CD4-positive, alpha-beta T cell (primary cell): ENCODE measurements at regions not wholly inside any gene's neighbourhood (a gene's known extent, or its start where the extent isn't known, plus 50 kb on each side); places are given as distances from the start of the nearest gene placed in this dataset.

Experiments
- ATAC-seq: fragments of 200-7000 bp; cut with Tn5 transposase; one replicate; pipeline ENCODE4 v1.10.0; 2022; ENCODE audit warnings: mild to moderate bottlenecking; ENCODE audit not compliant: poor library complexity
- CTCF ChIA-PET: fragments of 350-600 bp; sonication (Branson Sonifier 250); formaldehyde crosslinking; loops from one replicate; lab custom pipeline; 2021; ENCODE audit warnings: antibody characterized with exemption, inconsistent platforms; lab: Charles Lee
- POLR2A ChIA-PET: fragments of 350-600 bp; sonication (Branson Sonifier 250); formaldehyde crosslinking; loops from one replicate; lab custom pipeline; 2021; ENCODE audit warnings: antibody characterized with exemption, inconsistent platforms; lab: Charles Lee
- DNase-seq, 14 experiments: peaks; one replicate each; pipeline ENCODE4 v3.0.0-alpha.2; 2013 to 2020; ENCODE audit warnings: mixed read lengths in 2 of 14
- H3K27ac ChIP-seq, 2 donors: one replicate each; pipeline versions ENCODE4 v1.5.1 to v1.7.0; 2013; ENCODE audit warnings: low read length in 2 of 2, low read depth in 1 of 2, mild to moderate bottlenecking in 1 of 2
- H3K27me3 ChIP-seq, 2 experiments: 1 replicate in 1 of 2; 2 replicates in 1 of 2; pipeline versions ENCODE4 v1.6.1 to v1.7.0; 2013; ENCODE audit warnings: low read length in 2 of 2, control low read depth in 1 of 2, mild to moderate bottlenecking in 1 of 2, moderate library complexity in 1 of 2; ENCODE audit not compliant: insufficient read depth in 2 of 2, control insufficient read depth in 1 of 2
- H3K36me3 ChIP-seq: one replicate; pipeline ENCODE4 v1.6.1; 2013; ENCODE audit warnings: low read length, control low read depth; ENCODE audit not compliant: insufficient read depth
- H3K4me1 ChIP-seq: one replicate; pipeline ENCODE4 v1.6.1; 2013; ENCODE audit warnings: low read length, control low read depth; ENCODE audit not compliant: insufficient read depth
- H3K4me3 ChIP-seq: one replicate; pipeline ENCODE4 v1.5.1; 2013; ENCODE audit warnings: mild to moderate bottlenecking, low read length, moderate library complexity
- H3K9me3 ChIP-seq, 2 experiments: 1 replicate in 1 of 2; 2 replicates in 1 of 2; pipeline versions ENCODE4 v1.6.1 to v1.7.0; 2013; ENCODE audit warnings: low read length in 2 of 2, mild to moderate bottlenecking in 2 of 2, control low read depth in 1 of 2, moderate library complexity in 1 of 2; ENCODE audit not compliant: control insufficient read depth in 1 of 2, insufficient read depth in 1 of 2
- H3K27ac Mint-ChIP-seq: one replicate; pipeline ENCODE4 v1.8.0; 2020; ENCODE audit warnings: mixed read lengths
- H3K27me3 Mint-ChIP-seq: one replicate; pipeline ENCODE4 v1.8.0; 2021; ENCODE audit warnings: mixed read lengths
- H3K36me3 Mint-ChIP-seq: one replicate; pipeline ENCODE4 v1.8.0; 2021; ENCODE audit warnings: low read depth, mixed read lengths
- H3K4me1 Mint-ChIP-seq: one replicate; pipeline ENCODE4 v1.8.0; 2021; ENCODE audit warnings: low read depth, mixed read lengths
- H3K4me3 Mint-ChIP-seq: one replicate; pipeline ENCODE4 v1.8.0; 2020; ENCODE audit warnings: mild to moderate bottlenecking, mixed read lengths
- H3K9me3 Mint-ChIP-seq: one replicate; pipeline ENCODE4 v1.8.0; 2020; ENCODE audit warnings: mixed read lengths
- CTCF ChIP-seq: fragments of 200-600 bp; IDR thresholded peaks from one replicate; pipeline ENCODE4 v1.8.0; 2022; ENCODE audit warnings: antibody characterized with exemption, mild to moderate bottlenecking
- intact Hi-C, 2 experiments: fragments of 100-400 bp; cut with DNase I in 1 of 2; cut with micrococcal nuclease in 1 of 2; formaldehyde crosslinking; loops; one replicate each; pipeline versions ENCODE4 v1.15.1 to v1.9.0; 2023 to 2025; cut with DNase I, micrococcal nuclease

GRCh38 chr18:38575023-38575422, 1009.4 kb upstream of the CELF4 start:
- ChIA-PET POLR2A (no interaction called here), CTCF (no interaction called here)
- Mint-ChIP-seq H3K9me3 (no peaks in the 10 kb centered on the region), H3K4me1 (peaks cover 36% of the 10 kb centered on the region), H3K27me3 (no peaks in the 10 kb centered on the region), H3K36me3 (no peaks in the 10 kb centered on the region), H3K4me3 (no peak overlapping the region), H3K27ac (no peak overlapping the region)
- ATAC-seq (no peak), DNase-seq (peak in 2 of 14 experiments; percentile 2 to 5)
- intact Hi-C loops, result no loop called here
- no peaks in the 10 kb centered on the region for H3K27me3 ChIP-seq
- no peak overlapping the region for H3K4me3 ChIP-seq
- H3K27ac ChIP-seq, result no peak overlapping the region
- no peaks in the 10 kb centered on the region for H3K9me3 ChIP-seq
- no peak for TF ChIP-seq CTCF
- H3K4me1 ChIP-seq, result peaks cover 10% of the 10 kb centered on the region
- no peaks in the 10 kb centered on the region for H3K36me3 ChIP-seq

GRCh38 chr18:38572554-38573111, 1007.0 kb upstream of the CELF4 start:
- DNase-seq, result no peak
- no peak overlapping the region for H3K4me3 Mint-ChIP-seq
- no peaks in the 10 kb centered on the region for H3K36me3 ChIP-seq
- intact Hi-C loops, result no loop called here
- TF ChIP-seq CTCF, result no peak
- CTCF ChIA-PET, result no interaction called here
- H3K27ac Mint-ChIP-seq, result no peak overlapping the region
- no peaks in the 10 kb centered on the region for H3K27me3 Mint-ChIP-seq
- no peaks in the 10 kb centered on the region for H3K36me3 Mint-ChIP-seq
- POLR2A ChIA-PET, result no interaction called here
- H3K4me1 ChIP-seq, result peaks cover 6% of the 10 kb centered on the region
- no peaks in the 10 kb centered on the region for H3K27me3 ChIP-seq
- H3K4me3 ChIP-seq, result no peak overlapping the region
- H3K27ac ChIP-seq, result no peak overlapping the region
- H3K4me1 Mint-ChIP-seq, result peaks cover 28% of the 10 kb centered on the region
- ATAC-seq, result no peak
- H3K9me3 ChIP-seq, result no peaks in the 10 kb centered on the region
- no peaks in the 10 kb centered on the region for H3K9me3 Mint-ChIP-seq

- Histone ChIP-seq H3K9me3 (no peaks in the 10 kb centered on the region), H3K4me3 (no peak overlapping the region), H3K36me3 (no peaks in the 10 kb centered on the region), H3K27ac (no peak overlapping the region), H3K4me1 (peaks cover 6% of the 10 kb centered on the region), H3K27me3 (no peaks in the 10 kb centered on the region)
- H3K27me3 Mint-ChIP-seq, result no peaks in the 10 kb centered on the region
- ATAC-seq (no peak), DNase-seq (no peak)
- H3K36me3 Mint-ChIP-seq, result no peaks in the 10 kb centered on the region
- intact Hi-C loops, result no loop called here
- POLR2A ChIA-PET, result no interaction called here
- H3K4me1 Mint-ChIP-seq, result peaks cover 18% of the 10 kb centered on the region
- no peak for TF ChIP-seq CTCF
- peaks cover 2% of the 10 kb centered on the region for H3K9me3 Mint-ChIP-seq
- CTCF ChIA-PET, result no interaction called here
- no peak overlapping the region for H3K27ac Mint-ChIP-seq
- no peak overlapping the region for H3K4me3 Mint-ChIP-seq
These were observed 1006.1 kb upstream of the CELF4 start for GRCh38 chr18:38571651-38572050.
